HG02885 (cell line): ENCODE measurements at regions not wholly inside any gene's neighbourhood (a gene's known extent, or its start where the extent isn't known, plus 50 kb on each side); places are given as distances from the start of the nearest gene placed in this dataset.

ENCODE experiments used
- ATAC-seq: cut with Tn5 transposase; IDR thresholded peaks from one replicate; pipeline ENCODE4 v1.9.1; 2021; ENCODE audit warnings: mild to moderate bottlenecking; ENCODE audit not compliant: unreplicated experiment, poor library complexity

GRCh38 chr1:110816945-110817344 is 56.0 kb upstream of the CD53 start:
- ATAC-seq, result no peak

GRCh38 chr1:110811529-110811928 is 61.4 kb upstream of the CD53 start:
- no peak for ATAC-seq

- ATAC-seq, result no peak
Observed at GRCh38 chr1:110800079-110800478, 72.9 kb upstream of the CD53 start.

GRCh38 chr1:110798691-110799256 is 74.2 kb upstream of the CD53 start:
- ATAC-seq, result no peak

- ATAC-seq, result no peak
Observed at GRCh38 chr1:110788673-110789072, 84.3 kb upstream of the CD53 start.

GRCh38 chr1:110787328-110788071 is 85.4 kb upstream of the CD53 start:
- ATAC-seq, result peak; percentile 89

- peak; percentile 36 for ATAC-seq
Observed at GRCh38 chr1:110786802-110787327, 86.1 kb upstream of the CD53 start.

GRCh38 chr1:110785612-110786011 is 87.3 kb upstream of the CD53 start:
- ATAC-seq, result no peak

GRCh38 chr1:110785055-110785454 is 87.9 kb upstream of the CD53 start:
- ATAC-seq, result no peak

- peak; percentile 33 for ATAC-seq
Observed at GRCh38 chr1:110783292-110783918, 89.5 kb upstream of the CD53 start.

- ATAC-seq, result no peak
Observed at GRCh38 chr1:110781525-110781924, 91.4 kb upstream of the CD53 start.

- no peak for ATAC-seq
Observed at GRCh38 chr1:110780600-110781484, 92.1 kb upstream of the CD53 start.

- ATAC-seq, result no peak
Observed at GRCh38 chr1:110779636-110780035, 93.3 kb upstream of the CD53 start.

GRCh38 chr1:110778821-110779220 is 94.1 kb upstream of the CD53 start:
- no peak for ATAC-seq

GRCh38 chr1:110777228-110777627 is 95.7 kb upstream of the CD53 start:
- ATAC-seq, result no peak

GRCh38 chr1:110774398-110774797 is 98.5 kb upstream of the CD53 start:
- ATAC-seq, result no peak

- ATAC-seq, result no peak
Observed at GRCh38 chr1:110773813-110774212, 99.1 kb upstream of the KCNA3 start.

GRCh38 chr1:110771245-110772022 is 96.7 kb upstream of the KCNA3 start:
- ATAC-seq, result no peak

- ATAC-seq, result no peak
Observed at GRCh38 chr1:110770832-110771231, 96.1 kb upstream of the KCNA3 start.

GRCh38 chr1:110768605-110769004 is 93.9 kb upstream of the KCNA3 start:
- ATAC-seq, result no peak
